Testis (tissue), 2 donors: ENCODE measurements at regions not wholly inside any gene's neighbourhood (a gene's known extent, or its start where the extent isn't known, plus 50 kb on each side); places are given as distances from the start of the nearest gene placed in this dataset.
"Not testable (repeated sequence)": the region's sequence is repeated elsewhere in the genome, so short reads cannot be mapped to it uniquely, and the experiment has no call there.

Experiments used
- DNase-seq: peaks from one replicate; pipeline ENCODE4 v3.0.0-alpha.2; 2019
- H3K27ac ChIP-seq, 2 donors: fragments of 200-600 bp; sonication (generic); one replicate each; pipeline ENCODE4 v1.5.1; 2019
- H3K27me3 ChIP-seq: fragments of 200-600 bp; sonication (generic); one replicate; pipeline ENCODE4 v1.5.1; 2019
- H3K36me3 ChIP-seq: fragments of 200-600 bp; sonication (generic); one replicate; pipeline ENCODE4 v1.5.1; 2017; ENCODE audit warnings: low read depth; ENCODE audit errors: missing control alignments
- H3K4me1 ChIP-seq: fragments of 200-600 bp; sonication (generic); one replicate; pipeline ENCODE4 v1.5.1; 2019
- H3K4me3 ChIP-seq, 2 donors: fragments of 200-600 bp; sonication (generic); one replicate each; pipeline ENCODE4 v1.5.1; 2017 to 2019
- H3K9me3 ChIP-seq: fragments of 200-600 bp; sonication (generic); one replicate; pipeline ENCODE4 v1.5.1; 2017
- CTCF ChIP-seq, 3 experiments: fragments of 450-650 bp in 2 of 3; fragments of 200-600 bp in 1 of 3; sonication (generic) in 1 of 3; IDR thresholded peaks; one replicate each; pipeline ENCODE4 v1.5.1; 2016 to 2019; ENCODE audit warnings: antibody characterized with exemption in 3 of 3, mild to moderate bottlenecking in 2 of 3, moderate library complexity in 1 of 3
- POLR2A ChIP-seq: fragments of 450-650 bp; IDR thresholded peaks from one replicate; pipeline ENCODE4 v1.6.1; 2017; ENCODE audit warnings: antibody characterized with exemption, mild to moderate bottlenecking, moderate library complexity
- WGBS, 2 donors: methylation state at CpG; one replicate each; pipeline ENCODE4 v1.1.5; 2018; 5-methylcytosine and 5-hydroxymethylcytosine counted together
- intact Hi-C: fragments of 100-400 bp; cut with DNase I; formaldehyde crosslinking; loops from one replicate; pipeline ENCODE4 v1.15.1; 2023; ENCODE audit warnings: low total_unique reads

DNA sequence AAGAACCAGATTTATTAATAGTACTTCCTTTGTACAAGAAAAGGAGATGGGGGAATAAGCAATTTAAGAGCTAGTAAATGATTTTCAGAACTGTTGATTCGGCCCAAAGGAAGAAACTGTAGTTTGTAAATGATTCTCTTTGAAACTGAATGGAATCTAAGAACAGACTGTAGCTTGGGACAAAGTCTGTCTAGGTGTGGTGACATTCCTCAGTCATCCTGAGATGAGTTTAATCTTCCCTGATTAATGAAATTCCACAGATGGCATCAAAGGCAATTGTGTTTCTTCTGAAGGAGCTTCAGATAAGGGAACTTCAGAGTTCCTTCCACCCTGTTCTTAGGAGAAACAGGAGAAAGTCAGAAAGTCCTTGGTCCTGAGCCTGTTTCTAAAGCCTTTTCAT lies 2095.9 kb downstream of the LRRC4C start:
- Histone ChIP-seq H3K9me3 (no peaks in the 10 kb centered on the region), H3K27me3 (no peaks in the 10 kb centered on the region), H3K36me3 (no peaks in the 10 kb centered on the region), H3K4me1 (no peaks in the 10 kb centered on the region), H3K27ac (no peak overlapping the region), H3K4me3 (no peak overlapping the region)
- WGBS, 2 donors, result 73 to 82% methylated on average over 1 of the region's 1 CpG
- DNase-seq, result no peak
- intact Hi-C loops, result no loop called here
- no peak for TF ChIP-seq POLR2A
- no peak for TF ChIP-seq CTCF (IDR thresholded peaks at IDR 0.05)

- no peak for DNase-seq
- TF ChIP-seq CTCF (IDR thresholded peaks at IDR 0.05) (no peak), POLR2A (no peak)
- Histone ChIP-seq H3K27me3 (no peaks in the 10 kb centered on the region), H3K9me3 (no peaks in the 10 kb centered on the region), H3K4me3 (no peak overlapping the region), H3K4me1 (no peaks in the 10 kb centered on the region), H3K36me3 (no peaks in the 10 kb centered on the region), H3K27ac (no peak overlapping the region)
- intact Hi-C loops, result no loop called here
- 89 to 97% methylated on average over 1 of the region's 1 CpG for WGBS, 2 donors
Measured at GRCh38 chr11:39361557-39361956, 2097.9 kb downstream of the LRRC4C start.

- Histone ChIP-seq H3K27me3 (no peaks in the 10 kb centered on the region), H3K4me1 (peaks cover 8% of the 10 kb centered on the region), H3K4me3 (no peak overlapping the region), H3K36me3 (no peaks in the 10 kb centered on the region), H3K9me3 (no peaks in the 10 kb centered on the region), H3K27ac (no peak overlapping the region)
- intact Hi-C loops, result no loop called here
- TF ChIP-seq POLR2A (no peak), CTCF (IDR thresholded peaks at IDR 0.05) (no peak)
- DNase-seq, result no peak
- 26 to 33% methylated on average over 5 of the region's 5 CpGs for WGBS, 2 donors
Measured at GRCh38 chr11:39345834-39346442, 2113.5 kb downstream of the LRRC4C start.

DNA sequence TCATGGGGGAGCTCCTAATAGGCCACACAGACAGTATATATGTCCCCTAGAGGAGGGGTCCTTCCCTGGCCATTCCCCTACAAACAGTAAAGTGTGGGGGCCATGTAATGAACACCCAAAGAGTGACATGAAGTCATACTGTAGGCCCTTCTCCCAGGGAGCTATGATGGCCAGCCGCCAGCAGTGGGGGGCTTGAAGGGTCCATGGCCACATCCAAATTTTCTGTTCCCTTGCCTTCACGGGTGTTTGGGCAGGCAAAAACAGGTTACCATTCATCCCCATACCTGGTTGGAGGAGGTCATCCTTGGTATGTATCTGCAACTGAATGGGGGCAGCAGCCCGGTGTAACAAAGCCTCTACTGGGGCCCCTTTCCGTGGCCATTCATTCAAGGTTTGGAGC lies 2118.0 kb downstream of the LRRC4C start:
- H3K36me3 ChIP-seq, result no peaks in the 10 kb centered on the region
- TF ChIP-seq CTCF (IDR thresholded peaks at IDR 0.05) (no peak), POLR2A (no peak)
- no peaks in the 10 kb centered on the region for H3K9me3 ChIP-seq
- H3K4me1 ChIP-seq, result peaks cover 8% of the 10 kb centered on the region
- H3K4me3 ChIP-seq, result no peak overlapping the region
- no peak for DNase-seq
- H3K27me3 ChIP-seq, result no peaks in the 10 kb centered on the region
- intact Hi-C loops, result no loop called here
- no peak overlapping the region for H3K27ac ChIP-seq
- 95 to 100% methylated on average over 1 to 4 of the region's 4 CpGs for whole genome bisulfite sequencing, 2 donors

- H3K36me3 ChIP-seq, DNase-seq, H3K9me3 ChIP-seq, H3K4me1 ChIP-seq, H3K4me3 ChIP-seq, H3K27me3 ChIP-seq, intact Hi-C loops, H3K27ac ChIP-seq: not testable (repeated sequence)
- 79 to 100% methylated on average over 2 to 20 of the region's 21 CpGs for WGBS, 2 donors
Measured at GRCh38 chr11:39333006-39333405, 2126.4 kb downstream of the LRRC4C start.
